ENCODE measurements at regions not wholly inside any gene's neighbourhood (a gene's known extent, or its start where the extent isn't known, plus 50 kb on each side); places are given as distances from the start of the nearest gene placed in this dataset.

DNA sequence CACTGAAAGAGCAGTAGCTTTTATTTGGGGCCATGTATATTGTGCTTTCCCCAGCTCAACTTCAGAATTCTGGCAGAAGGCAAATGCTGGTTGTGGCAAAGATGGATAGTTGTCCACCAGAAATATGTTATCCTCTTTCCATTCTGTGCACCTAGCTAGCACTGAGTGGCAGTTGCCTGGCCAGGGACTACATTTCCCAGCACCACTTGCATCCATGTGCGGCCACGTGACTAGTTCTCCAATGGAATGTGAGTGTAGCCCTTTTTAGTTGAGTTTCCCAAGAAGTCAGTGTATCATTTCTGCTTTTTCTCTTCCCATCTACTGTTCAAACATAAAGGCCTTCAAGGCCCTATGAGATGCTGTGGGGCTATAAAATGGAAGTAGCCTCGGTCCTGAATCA, 354.0 kb upstream of the CLINT1 start:
- Mint-ChIP-seq H3K9me3 (ENCODE audit: unreplicated experiment) (no peaks in the 10 kb centered on the region), H3K36me3 (ENCODE audit: unreplicated experiment) (no peaks in the 10 kb centered on the region), H3K27me3 (ENCODE audit: unreplicated experiment) (no peaks in the 10 kb centered on the region), H3K27ac (ENCODE audit: unreplicated experiment) (no peak overlapping the region), H3K4me3 (ENCODE audit: unreplicated experiment) (no peak overlapping the region), H3K4me1 (ENCODE audit: low read depth, unreplicated experiment) (no peaks in the 10 kb centered on the region)
- no peak for DNase-seq
- TF ChIP-seq, protein P1, sequence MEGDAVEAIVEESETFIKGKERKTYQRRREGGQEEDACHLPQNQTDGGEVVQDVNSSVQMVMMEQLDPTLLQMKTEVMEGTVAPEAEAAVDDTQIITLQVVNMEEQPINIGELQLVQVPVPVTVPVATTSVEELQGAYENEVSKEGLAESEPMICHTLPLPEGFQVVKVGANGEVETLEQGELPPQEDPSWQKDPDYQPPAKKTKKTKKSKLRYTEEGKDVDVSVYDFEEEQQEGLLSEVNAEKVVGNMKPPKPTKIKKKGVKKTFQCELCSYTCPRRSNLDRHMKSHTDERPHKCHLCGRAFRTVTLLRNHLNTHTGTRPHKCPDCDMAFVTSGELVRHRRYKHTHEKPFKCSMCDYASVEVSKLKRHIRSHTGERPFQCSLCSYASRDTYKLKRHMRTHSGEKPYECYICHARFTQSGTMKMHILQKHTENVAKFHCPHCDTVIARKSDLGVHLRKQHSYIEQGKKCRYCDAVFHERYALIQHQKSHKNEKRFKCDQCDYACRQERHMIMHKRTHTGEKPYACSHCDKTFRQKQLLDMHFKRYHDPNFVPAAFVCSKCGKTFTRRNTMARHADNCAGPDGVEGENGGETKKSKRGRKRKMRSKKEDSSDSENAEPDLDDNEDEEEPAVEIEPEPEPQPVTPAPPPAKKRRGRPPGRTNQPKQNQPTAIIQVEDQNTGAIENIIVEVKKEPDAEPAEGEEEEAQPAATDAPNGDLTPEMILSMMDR (IDR thresholded peaks at IDR 0.05; ENCODE audit: partially characterized antibody, unreplicated experiment), result no peak

- no peak overlapping the region for H3K27ac Mint-ChIP-seq (ENCODE audit: unreplicated experiment)
- H3K27me3 Mint-ChIP-seq (ENCODE audit: unreplicated experiment), result no peaks in the 10 kb centered on the region
- H3K9me3 Mint-ChIP-seq (ENCODE audit: unreplicated experiment), result no peaks in the 10 kb centered on the region
- no peaks in the 10 kb centered on the region for H3K4me1 Mint-ChIP-seq (ENCODE audit: low read depth, unreplicated experiment)
- TF ChIP-seq, protein P1 (IDR thresholded peaks at IDR 0.05; ENCODE audit: partially characterized antibody, unreplicated experiment), result no peak
- DNase-seq, result no peak
- H3K4me3 Mint-ChIP-seq (ENCODE audit: unreplicated experiment), result no peak overlapping the region
- H3K36me3 Mint-ChIP-seq (ENCODE audit: unreplicated experiment), result no peaks in the 10 kb centered on the region
These were observed 353.3 kb upstream of the CLINT1 start for GRCh38 chr5:158212237-158212636.

DNA sequence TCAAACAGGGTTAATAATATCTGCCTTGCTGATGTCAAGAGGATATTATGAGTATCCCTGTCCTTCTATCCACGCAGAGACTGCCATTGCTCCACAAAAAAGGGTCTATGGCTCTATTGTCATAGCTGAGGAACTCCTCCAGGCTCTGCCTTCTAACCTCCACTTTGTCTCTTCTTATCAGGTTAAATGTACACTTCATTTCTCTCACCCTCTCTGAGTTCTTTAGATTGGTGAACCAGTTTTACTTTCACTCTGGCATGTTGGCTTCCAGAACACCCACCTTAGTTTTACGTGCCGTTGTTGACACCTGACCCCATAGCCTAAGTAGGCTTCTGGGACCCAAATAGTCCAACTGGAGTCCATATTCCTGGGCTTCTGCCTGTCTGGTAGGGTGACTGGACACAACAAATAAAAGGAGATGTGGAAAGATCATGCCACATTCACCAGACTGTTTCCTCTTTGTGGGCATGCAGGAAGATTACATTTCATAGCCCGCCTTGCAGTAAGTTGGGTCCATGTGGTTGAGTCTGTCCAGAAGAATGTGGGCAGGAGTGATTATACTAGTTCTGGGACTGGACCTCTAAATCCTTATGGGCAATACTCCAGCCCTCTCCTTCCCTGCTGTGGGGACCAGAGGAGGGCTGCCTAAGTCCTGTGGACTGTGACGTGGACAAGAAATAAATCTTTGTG, 350.4 kb upstream of the CLINT1 start:
- no peaks in the 10 kb centered on the region for H3K9me3 Mint-ChIP-seq (ENCODE audit: unreplicated experiment)
- no peak overlapping the region for H3K4me3 Mint-ChIP-seq (ENCODE audit: unreplicated experiment)
- TF ChIP-seq, protein P1 (IDR thresholded peaks at IDR 0.05; ENCODE audit: partially characterized antibody, unreplicated experiment), result no peak
- no peak for DNase-seq
- H3K4me1 Mint-ChIP-seq (ENCODE audit: low read depth, unreplicated experiment), result no peaks in the 10 kb centered on the region
- H3K36me3 Mint-ChIP-seq (ENCODE audit: unreplicated experiment), result no peaks in the 10 kb centered on the region
- no peak overlapping the region for H3K27ac Mint-ChIP-seq (ENCODE audit: unreplicated experiment)
- no peaks in the 10 kb centered on the region for H3K27me3 Mint-ChIP-seq (ENCODE audit: unreplicated experiment)

DNA sequence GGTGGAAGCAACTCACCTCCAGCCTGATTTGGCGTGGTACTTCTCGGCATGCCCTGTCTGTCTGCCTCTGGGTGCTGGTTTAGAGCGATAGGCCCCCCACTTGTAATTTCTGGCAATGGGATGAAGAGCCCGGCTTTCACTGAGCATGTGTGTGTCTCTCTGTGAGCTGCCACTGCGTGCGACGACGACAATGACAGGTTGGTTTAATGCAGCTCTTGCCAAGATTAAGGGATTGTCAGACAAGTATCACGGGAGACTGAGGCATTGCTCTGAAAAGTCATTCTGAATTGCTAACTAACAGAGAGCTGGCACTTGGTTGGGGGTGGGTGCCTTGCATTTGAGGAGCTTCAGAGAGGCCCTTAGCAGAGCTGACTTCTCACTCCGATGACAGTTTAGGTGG, 348.8 kb upstream of the CLINT1 start:
- no peaks in the 10 kb centered on the region for H3K36me3 Mint-ChIP-seq (ENCODE audit: unreplicated experiment)
- H3K4me3 Mint-ChIP-seq (ENCODE audit: unreplicated experiment), result no peak overlapping the region
- H3K27me3 Mint-ChIP-seq (ENCODE audit: unreplicated experiment), result no peaks in the 10 kb centered on the region
- TF ChIP-seq, protein P1 (IDR thresholded peaks at IDR 0.05; ENCODE audit: partially characterized antibody, unreplicated experiment), result no peak
- H3K4me1 Mint-ChIP-seq (ENCODE audit: low read depth, unreplicated experiment), result peaks cover 4% of the 10 kb centered on the region
- H3K27ac Mint-ChIP-seq (ENCODE audit: unreplicated experiment), result no peak overlapping the region
- no peaks in the 10 kb centered on the region for H3K9me3 Mint-ChIP-seq (ENCODE audit: unreplicated experiment)
- DNase-seq, result no peak

- no peak for DNase-seq
- Mint-ChIP-seq H3K27me3 (ENCODE audit: unreplicated experiment) (peaks cover 2% of the 10 kb centered on the region), H3K4me1 (ENCODE audit: low read depth, unreplicated experiment) (peaks cover 15% of the 10 kb centered on the region), H3K9me3 (ENCODE audit: unreplicated experiment) (peaks cover 1% of the 10 kb centered on the region), H3K4me3 (ENCODE audit: unreplicated experiment) (no peak overlapping the region), H3K27ac (ENCODE audit: unreplicated experiment) (no peak overlapping the region), H3K36me3 (ENCODE audit: unreplicated experiment) (no peaks in the 10 kb centered on the region)
- TF ChIP-seq, protein P1 (IDR thresholded peaks at IDR 0.05; ENCODE audit: partially characterized antibody, unreplicated experiment), result no peak
These were observed 347.0 kb upstream of the CLINT1 start for GRCh38 chr5:158205992-158206391.

Measured in glutamatergic neuron (in vitro differentiated cells).